HEK293 (cell line): ENCODE measurements at regions not wholly inside any gene's neighbourhood (a gene's known extent, or its start where the extent isn't known, plus 50 kb on each side); places are given as distances from the start of the nearest gene placed in this dataset.

Experiments used
- CTCF ChIA-PET: fragments of 350-600 bp; formaldehyde crosslinking; extraction: SDS; loops from one replicate; lab custom pipeline; 2021; ENCODE audit warnings: antibody characterized with exemption; lab: Yijun Ruan, JAX
- POLR2A ChIA-PET: fragments of 300-600 bp; formaldehyde crosslinking; extraction: SDS; loops from one replicate; lab custom pipeline; 2020; ENCODE audit warnings: antibody characterized with exemption, inconsistent platforms; lab: Yijun Ruan, JAX
- H3K27ac ChIP-seq: fragments of 200-500 bp; sonication (Bioruptor generic); 2 replicates; pipeline ENCODE4 v1.5.1; 2014; ENCODE audit warnings: low read depth, low read length, control low read depth, inconsistent platforms; ENCODE audit errors: extremely low read depth
- H3K36me3 ChIP-seq, 2 experiments: fragments of 200-500 bp in 1 of 2; sonication (Bioruptor generic) in 1 of 2; 1 replicate in 1 of 2; 2 replicates in 1 of 2; pipeline ENCODE4 v1.5.1; 2014 to 2017; ENCODE audit warnings: inconsistent platforms in 2 of 2, low read length in 2 of 2; ENCODE audit not compliant: control insufficient read depth in 2 of 2, insufficient read depth in 1 of 2
- H3K4me1 ChIP-seq: fragments of 200-500 bp; sonication (Bioruptor generic); 2 replicates; pipeline ENCODE4 v1.5.1; 2014; ENCODE audit warnings: mild to moderate bottlenecking, low read length, inconsistent platforms; ENCODE audit not compliant: control insufficient read depth, insufficient read depth
- H3K4me3 ChIP-seq: 2 replicates; pipeline ENCODE4 v1.5.1; 2011; ENCODE audit warnings: low read depth, mild to moderate bottlenecking, control low read depth, low read length, moderate library complexity
- H3K9me3 ChIP-seq: fragments of 200-500 bp; sonication (Bioruptor generic); 2 replicates; pipeline ENCODE4 v1.5.1; 2014; ENCODE audit warnings: low read depth, low read length, inconsistent platforms; ENCODE audit not compliant: control insufficient read depth, insufficient read depth
- HOXA7 ChIP-seq: sonication (generic); formaldehyde crosslinking; IDR thresholded peaks from 2 replicates; pipeline ENCODE4 v1.8.1; 2022; ENCODE audit warnings: missing genetic modification reagents, borderline replicate concordance
- IKZF3 ChIP-seq: fragments of 450-650 bp; IDR thresholded peaks from 2 replicates; pipeline ENCODE4 v1.5.0; 2018; ENCODE audit warnings: missing biosample characterization, mild to moderate bottlenecking, missing genetic modification characterization, moderate library complexity
- KLF1 ChIP-seq: fragments of 450-650 bp; formaldehyde crosslinking; IDR thresholded peaks from 2 replicates; pipeline ENCODE4 v1.5.1; 2016; ENCODE audit warnings: missing biosample characterization, missing genetic modification characterization
- MYNN ChIP-seq: fragments of 450-650 bp; formaldehyde crosslinking; IDR thresholded peaks from 2 replicates; pipeline ENCODE4 v1.5.1; 2016; ENCODE audit warnings: missing biosample characterization, missing genetic modification characterization, borderline replicate concordance
- SP2 ChIP-seq: fragments of 450-650 bp; formaldehyde crosslinking; IDR thresholded peaks from 2 replicates; pipeline ENCODE4 v1.5.1; 2016; ENCODE audit warnings: missing biosample characterization, missing genetic modification characterization
- ZBTB17 ChIP-seq: fragments of 450-650 bp; formaldehyde crosslinking; IDR thresholded peaks from 2 replicates; pipeline ENCODE4 v1.5.1; 2016; ENCODE audit warnings: missing biosample characterization, missing genetic modification characterization
- ZBTB6 ChIP-seq: fragments of 450-650 bp; formaldehyde crosslinking; IDR thresholded peaks from 2 replicates; pipeline ENCODE4 v1.5.1; 2017; ENCODE audit warnings: missing biosample characterization, missing genetic modification characterization
- ZFP3 ChIP-seq: fragments of 450-650 bp; formaldehyde crosslinking; IDR thresholded peaks from 2 replicates; pipeline ENCODE4 v1.5.1; 2016; ENCODE audit warnings: low read depth, missing biosample characterization, missing genetic modification characterization
- ZFP37 ChIP-seq: fragments of 450-650 bp; formaldehyde crosslinking; IDR thresholded peaks from 2 replicates; pipeline ENCODE4 v1.5.1; 2016; ENCODE audit warnings: missing biosample characterization, missing genetic modification characterization
- ZFP41 ChIP-seq: fragments of 450-650 bp; formaldehyde crosslinking; IDR thresholded peaks from 2 replicates; pipeline ENCODE4 v1.5.1; 2016; ENCODE audit warnings: missing biosample characterization, missing genetic modification characterization, borderline replicate concordance
- ZNF211 ChIP-seq: fragments of 450-650 bp; formaldehyde crosslinking; IDR thresholded peaks from 2 replicates; pipeline ENCODE4 v1.5.1; 2016; ENCODE audit warnings: low read depth, missing biosample characterization, missing genetic modification characterization
- ZNF223 ChIP-seq: fragments of 450-650 bp; formaldehyde crosslinking; IDR thresholded peaks from 2 replicates; pipeline ENCODE4 v1.5.1; 2016; ENCODE audit warnings: missing biosample characterization, missing genetic modification characterization
- ZNF239 ChIP-seq: fragments of 450-650 bp; formaldehyde crosslinking; IDR thresholded peaks from 2 replicates; pipeline ENCODE4 v1.5.1; 2016; ENCODE audit warnings: missing biosample characterization, missing genetic modification characterization
- ZNF266 ChIP-seq: fragments of 450-650 bp; formaldehyde crosslinking; IDR thresholded peaks from 2 replicates; pipeline ENCODE4 v1.5.1; 2016; ENCODE audit warnings: missing biosample characterization, missing genetic modification characterization, low read depth
- ZNF548 ChIP-seq: fragments of 450-650 bp; formaldehyde crosslinking; IDR thresholded peaks from 2 replicates; pipeline ENCODE4 v1.5.1; 2016; ENCODE audit warnings: missing biosample characterization, missing genetic modification characterization
- ZNF585B ChIP-seq: fragments of 450-650 bp; formaldehyde crosslinking; IDR thresholded peaks from 2 replicates; pipeline ENCODE4 v1.5.1; 2016; ENCODE audit warnings: missing biosample characterization, missing genetic modification characterization
- ZNF660 ChIP-seq: fragments of 450-650 bp; IDR thresholded peaks from 2 replicates; pipeline ENCODE4 v1.5.1; 2018; ENCODE audit warnings: missing biosample characterization, mild to moderate bottlenecking, missing genetic modification characterization
- TF ChIP-seq, protein P1 (sequence below): fragments of 450-650 bp; formaldehyde crosslinking; IDR thresholded peaks from 2 replicates; pipeline ENCODE4; 2016; ENCODE audit warnings: missing biosample characterization, missing genetic modification characterization
- TF ChIP-seq, protein P2 (sequence below): fragments of 450-650 bp; IDR thresholded peaks from 2 replicates; pipeline ENCODE4 v1.5.1; 2018; ENCODE audit warnings: missing biosample characterization, missing genetic modification characterization
- TF ChIP-seq, protein P3 (sequence below): fragments of 450-650 bp; formaldehyde crosslinking; conservative IDR thresholded peaks from 2 replicates; pipeline ENCODE4 v1.5.1; 2016; ENCODE audit warnings: low read depth, missing biosample characterization, missing genetic modification characterization
- TF ChIP-seq, protein P4 (sequence below): fragments of 450-650 bp; IDR thresholded peaks from 2 replicates; pipeline ENCODE4 v1.5.1; 2018; ENCODE audit warnings: missing biosample characterization, mild to moderate bottlenecking, missing genetic modification characterization

GRCh38 chr11:79575701-79576100 is 134.9 kb upstream of the TENM4 start:
- Histone ChIP-seq H3K27ac (no peak overlapping the region), H3K4me1 (no peaks in the 10 kb centered on the region), H3K9me3 (no peaks in the 10 kb centered on the region), H3K36me3 (no peaks in the 10 kb centered on the region), H3K4me3 (no peak overlapping the region)
- POLR2A ChIA-PET, result no interaction called here
- no peak for TF ChIP-seq ZNF266 (tag by site-specific recombination)
- TF ChIP-seq KLF1 (tag by site-specific recombination), result no peak
- TF ChIP-seq, protein P1, sequence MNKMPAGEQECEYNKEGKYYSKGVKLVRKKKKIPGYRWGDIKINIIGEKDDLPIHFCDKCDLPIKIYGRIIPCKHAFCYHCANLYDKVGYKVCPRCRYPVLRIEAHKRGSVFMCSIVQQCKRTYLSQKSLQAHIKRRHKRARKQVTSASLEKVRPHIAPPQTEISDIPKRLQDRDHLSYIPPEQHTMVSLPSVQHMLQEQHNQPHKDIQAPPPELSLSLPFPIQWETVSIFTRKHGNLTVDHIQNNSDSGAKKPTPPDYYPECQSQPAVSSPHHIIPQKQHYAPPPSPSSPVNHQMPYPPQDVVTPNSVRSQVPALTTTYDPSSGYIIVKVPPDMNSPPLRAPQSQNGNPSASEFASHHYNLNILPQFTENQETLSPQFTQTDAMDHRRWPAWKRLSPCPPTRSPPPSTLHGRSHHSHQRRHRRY (tag by site-specific recombination), result no peak
- no peak for TF ChIP-seq HOXA7 (CRISPR knock-in tag)
- TF ChIP-seq ZNF548, result no peak
- TF ChIP-seq, protein P2, sequence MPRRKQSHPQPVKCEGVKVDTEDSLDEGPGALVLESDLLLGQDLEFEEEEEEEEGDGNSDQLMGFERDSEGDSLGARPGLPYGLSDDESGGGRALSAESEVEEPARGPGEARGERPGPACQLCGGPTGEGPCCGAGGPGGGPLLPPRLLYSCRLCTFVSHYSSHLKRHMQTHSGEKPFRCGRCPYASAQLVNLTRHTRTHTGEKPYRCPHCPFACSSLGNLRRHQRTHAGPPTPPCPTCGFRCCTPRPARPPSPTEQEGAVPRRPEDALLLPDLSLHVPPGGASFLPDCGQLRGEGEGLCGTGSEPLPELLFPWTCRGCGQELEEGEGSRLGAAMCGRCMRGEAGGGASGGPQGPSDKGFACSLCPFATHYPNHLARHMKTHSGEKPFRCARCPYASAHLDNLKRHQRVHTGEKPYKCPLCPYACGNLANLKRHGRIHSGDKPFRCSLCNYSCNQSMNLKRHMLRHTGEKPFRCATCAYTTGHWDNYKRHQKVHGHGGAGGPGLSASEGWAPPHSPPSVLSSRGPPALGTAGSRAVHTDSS (tag by site-specific recombination), result no peak
- no peak for TF ChIP-seq IKZF3 (tag by site-specific recombination)
- TF ChIP-seq ZNF239 (tag by site-specific recombination), result no peak
- TF ChIP-seq ZNF660 (tag by site-specific recombination), result no peak
- TF ChIP-seq MYNN (tag by site-specific recombination), result no peak
- CTCF ChIA-PET, result no interaction called here

- no peak for TF ChIP-seq ZFP37 (tag by site-specific recombination)
- no peak for TF ChIP-seq ZBTB17 (tag by site-specific recombination)
- TF ChIP-seq ZNF223 (tag by site-specific recombination), result no peak
- TF ChIP-seq, protein P3, sequence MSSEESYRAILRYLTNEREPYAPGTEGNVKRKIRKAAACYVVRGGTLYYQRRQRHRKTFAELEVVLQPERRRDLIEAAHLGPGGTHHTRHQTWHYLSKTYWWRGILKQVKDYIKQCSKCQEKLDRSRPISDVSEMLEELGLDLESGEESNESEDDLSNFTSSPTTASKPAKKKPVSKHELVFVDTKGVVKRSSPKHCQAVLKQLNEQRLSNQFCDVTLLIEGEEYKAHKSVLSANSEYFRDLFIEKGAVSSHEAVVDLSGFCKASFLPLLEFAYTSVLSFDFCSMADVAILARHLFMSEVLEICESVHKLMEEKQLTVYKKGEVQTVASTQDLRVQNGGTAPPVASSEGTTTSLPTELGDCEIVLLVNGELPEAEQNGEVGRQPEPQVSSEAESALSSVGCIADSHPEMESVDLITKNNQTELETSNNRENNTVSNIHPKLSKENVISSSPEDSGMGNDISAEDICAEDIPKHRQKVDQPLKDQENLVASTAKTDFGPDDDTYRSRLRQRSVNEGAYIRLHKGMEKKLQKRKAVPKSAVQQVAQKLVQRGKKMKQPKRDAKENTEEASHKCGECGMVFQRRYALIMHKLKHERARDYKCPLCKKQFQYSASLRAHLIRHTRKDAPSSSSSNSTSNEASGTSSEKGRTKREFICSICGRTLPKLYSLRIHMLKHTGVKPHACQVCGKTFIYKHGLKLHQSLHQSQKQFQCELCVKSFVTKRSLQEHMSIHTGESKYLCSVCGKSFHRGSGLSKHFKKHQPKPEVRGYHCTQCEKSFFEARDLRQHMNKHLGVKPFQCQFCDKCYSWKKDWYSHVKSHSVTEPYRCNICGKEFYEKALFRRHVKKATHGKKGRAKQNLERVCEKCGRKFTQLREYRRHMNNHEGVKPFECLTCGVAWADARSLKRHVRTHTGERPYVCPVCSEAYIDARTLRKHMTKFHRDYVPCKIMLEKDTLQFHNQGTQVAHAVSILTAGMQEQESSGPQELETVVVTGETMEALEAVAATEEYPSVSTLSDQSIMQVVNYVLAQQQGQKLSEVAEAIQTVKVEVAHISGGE (tag by site-specific recombination), result no peak
- no peak for TF ChIP-seq ZNF211 (tag by site-specific recombination)
- TF ChIP-seq SP2 (tag by site-specific recombination), result no peak
- no peak for TF ChIP-seq ZFP41 (tag by site-specific recombination)
- no peak for TF ChIP-seq ZNF585B (tag by site-specific recombination)
- TF ChIP-seq ZBTB6 (tag by site-specific recombination), result no peak
- no peak for TF ChIP-seq ZFP3 (tag by site-specific recombination)
- TF ChIP-seq, protein P4, sequence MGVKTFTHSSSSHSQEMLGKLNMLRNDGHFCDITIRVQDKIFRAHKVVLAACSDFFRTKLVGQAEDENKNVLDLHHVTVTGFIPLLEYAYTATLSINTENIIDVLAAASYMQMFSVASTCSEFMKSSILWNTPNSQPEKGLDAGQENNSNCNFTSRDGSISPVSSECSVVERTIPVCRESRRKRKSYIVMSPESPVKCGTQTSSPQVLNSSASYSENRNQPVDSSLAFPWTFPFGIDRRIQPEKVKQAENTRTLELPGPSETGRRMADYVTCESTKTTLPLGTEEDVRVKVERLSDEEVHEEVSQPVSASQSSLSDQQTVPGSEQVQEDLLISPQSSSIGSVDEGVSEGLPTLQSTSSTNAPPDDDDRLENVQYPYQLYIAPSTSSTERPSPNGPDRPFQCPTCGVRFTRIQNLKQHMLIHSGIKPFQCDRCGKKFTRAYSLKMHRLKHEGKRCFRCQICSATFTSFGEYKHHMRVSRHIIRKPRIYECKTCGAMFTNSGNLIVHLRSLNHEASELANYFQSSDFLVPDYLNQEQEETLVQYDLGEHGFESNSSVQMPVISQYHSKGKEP (tag by site-specific recombination), result no peak
- H3K4me3 ChIP-seq, result no peak overlapping the region
- POLR2A ChIA-PET, result no interaction called here
Observed at GRCh38 chr11:79570104-79570503, 129.3 kb upstream of the TENM4 start.

More at GRCh38 chr11:79570104-79570503, 129.3 kb upstream of the TENM4 start:
- Histone ChIP-seq H3K4me1 (no peaks in the 10 kb centered on the region), H3K36me3 (no peaks in the 10 kb centered on the region), H3K27ac (no peak overlapping the region), H3K9me3 (no peaks in the 10 kb centered on the region)
- CTCF ChIA-PET, result no interaction called here
